ENCODE measurements at regions not wholly inside any gene's neighbourhood (a gene's known extent, or its start where the extent isn't known, plus 50 kb on each side); places are given as distances from the start of the nearest gene placed in this dataset.

DNA sequence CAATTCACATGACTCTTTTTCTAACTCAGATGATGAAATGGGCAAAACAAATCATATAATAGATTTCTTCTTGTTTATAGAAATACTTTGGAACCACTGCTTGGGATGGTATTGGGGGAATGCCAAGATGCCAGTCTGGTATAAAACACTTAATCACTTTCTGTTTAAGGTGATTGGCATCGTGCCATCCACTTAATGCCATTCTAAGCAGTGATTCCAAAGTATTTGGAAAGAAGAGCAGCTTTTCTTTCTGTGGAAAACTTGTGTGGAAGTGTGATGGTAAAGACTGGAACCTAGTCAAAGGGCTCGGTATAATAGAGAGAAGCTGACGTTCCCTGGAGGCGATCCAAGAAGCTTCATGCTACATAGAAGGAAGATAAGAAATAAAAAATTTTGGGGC, 120.6 kb downstream of the TMEM26 start:
- no peak for TF ChIP-seq JUND (IDR thresholded peaks at IDR 0.05; ENCODE audit: low read depth)
- in situ Hi-C loops (cut with HindIII; ENCODE audit: low pct_unique_long_range_greater_than_20kb, low sequenced_read_pairs): no loop called here
- peak in 1 of 2 experiments; percentile 4 for DNase-seq (ENCODE audit: low read depth in 1 of 2, low spot score in 1 of 2)

DNA sequence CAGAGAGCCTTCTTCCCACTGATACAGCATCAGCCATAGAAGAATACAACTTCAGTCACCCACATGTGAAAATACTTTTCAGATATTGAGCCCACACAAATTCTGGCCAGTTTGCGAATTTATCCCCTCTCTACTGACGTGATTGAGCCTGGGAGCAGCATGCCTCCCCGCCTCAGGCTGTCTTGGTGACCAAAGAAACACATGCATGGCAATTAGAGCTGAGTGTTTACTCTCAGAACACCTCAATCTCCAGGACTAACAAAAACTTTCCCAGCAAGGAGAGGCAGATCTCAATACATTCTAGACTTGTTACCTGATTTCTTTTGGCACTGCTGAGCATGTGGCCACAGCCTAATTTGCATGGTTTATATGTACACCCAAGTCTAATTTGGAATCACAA, 122.5 kb downstream of the TMEM26 start:
- DNase-seq (ENCODE audit: low read depth in 1 of 2, low spot score in 1 of 2): peak in 1 of 2 experiments; percentile 25
- TF ChIP-seq JUND (IDR thresholded peaks at IDR 0.05; ENCODE audit: low read depth): no peak
- in situ Hi-C loops (cut with HindIII; ENCODE audit: low pct_unique_long_range_greater_than_20kb, low sequenced_read_pairs): no loop called here

DNA sequence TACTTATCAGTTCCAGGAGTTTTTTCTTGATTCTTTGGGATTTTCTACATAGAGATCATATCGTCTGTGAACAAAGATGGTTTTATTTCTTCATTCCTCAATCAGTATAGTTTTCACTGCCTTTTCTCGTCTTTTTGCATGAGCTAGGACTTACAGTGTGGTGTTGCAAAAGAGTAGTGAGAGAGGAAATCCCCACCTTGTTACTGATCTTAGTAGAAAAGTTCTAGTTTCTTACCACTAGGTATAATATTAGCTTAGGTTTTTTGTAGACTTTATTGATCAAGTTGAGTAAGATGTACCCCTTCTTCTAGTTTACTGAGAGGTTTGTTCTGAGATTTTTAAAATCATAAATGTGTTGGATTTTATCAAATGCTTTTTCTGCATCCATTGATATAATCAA, 123.3 kb downstream of the TMEM26 start:
- no peak for DNase-seq (ENCODE audit: low read depth in 1 of 2, low spot score in 1 of 2)
- in situ Hi-C loops (cut with HindIII; ENCODE audit: low pct_unique_long_range_greater_than_20kb, low sequenced_read_pairs): no loop called here
- no peak for TF ChIP-seq JUND (IDR thresholded peaks at IDR 0.05; ENCODE audit: low read depth)

DNA sequence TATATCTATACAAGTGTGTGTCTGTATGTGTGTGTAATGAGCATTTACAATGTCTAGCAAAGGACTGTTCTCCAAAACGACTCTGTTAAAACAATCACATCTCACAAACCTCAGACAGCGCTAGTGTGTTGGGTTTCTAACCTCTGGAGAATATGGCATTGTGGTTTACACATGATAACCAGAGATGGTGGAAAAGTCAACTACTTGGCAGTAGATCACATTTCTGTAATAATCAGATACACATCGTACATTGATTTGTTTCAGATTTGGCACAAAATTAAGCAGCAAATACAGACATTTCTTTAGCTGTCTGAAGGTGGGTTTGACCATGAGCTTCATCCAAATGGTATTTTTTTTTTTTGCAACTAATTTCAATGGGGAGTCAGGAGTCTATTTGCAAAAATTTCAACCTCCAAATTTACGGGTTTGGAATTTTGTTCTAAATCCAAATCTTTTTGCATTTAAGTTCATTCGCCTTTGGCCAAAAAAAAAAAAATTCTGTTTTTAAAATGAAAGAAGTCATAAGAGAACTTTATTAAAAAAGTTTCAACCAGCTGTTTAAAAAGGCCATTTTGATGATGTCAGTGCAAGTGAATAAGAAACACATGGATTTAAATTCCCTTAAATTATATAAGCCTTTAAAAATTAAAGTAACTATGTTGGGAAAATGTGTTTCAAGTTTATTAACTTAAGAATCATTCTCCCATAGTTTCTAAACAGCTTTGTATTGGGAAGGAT, 127.8 kb downstream of the TMEM26 start:
- no peak for DNase-seq (ENCODE audit: low read depth in 1 of 2, low spot score in 1 of 2)
- in situ Hi-C loops (cut with HindIII; ENCODE audit: low pct_unique_long_range_greater_than_20kb, low sequenced_read_pairs): no loop called here
- TF ChIP-seq JUND (IDR thresholded peaks at IDR 0.05; ENCODE audit: low read depth): no peak

DNA sequence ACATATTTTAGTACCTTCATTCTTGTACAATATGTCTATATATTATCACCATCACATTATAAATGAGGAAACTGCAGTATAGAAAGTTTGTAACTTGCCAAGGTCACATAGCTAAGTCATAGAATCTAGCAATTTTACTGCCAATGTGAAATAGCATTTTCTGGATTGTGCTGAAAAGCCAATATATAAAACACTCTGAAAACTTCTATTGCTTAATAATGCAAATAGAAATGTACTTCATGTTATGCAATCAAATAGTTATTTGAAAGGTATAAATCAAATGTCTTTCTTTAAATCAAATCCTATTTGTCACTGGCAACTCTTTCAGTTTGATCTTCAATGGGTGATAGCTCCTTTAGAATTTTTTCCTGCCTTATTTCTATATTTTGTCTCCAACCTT, 129.5 kb downstream of the TMEM26 start:
- no peak for TF ChIP-seq JUND (IDR thresholded peaks at IDR 0.05; ENCODE audit: low read depth)
- in situ Hi-C loops (cut with HindIII; ENCODE audit: low pct_unique_long_range_greater_than_20kb, low sequenced_read_pairs): no loop called here
- DNase-seq (ENCODE audit: low read depth in 1 of 2, low spot score in 1 of 2): no peak

DNA sequence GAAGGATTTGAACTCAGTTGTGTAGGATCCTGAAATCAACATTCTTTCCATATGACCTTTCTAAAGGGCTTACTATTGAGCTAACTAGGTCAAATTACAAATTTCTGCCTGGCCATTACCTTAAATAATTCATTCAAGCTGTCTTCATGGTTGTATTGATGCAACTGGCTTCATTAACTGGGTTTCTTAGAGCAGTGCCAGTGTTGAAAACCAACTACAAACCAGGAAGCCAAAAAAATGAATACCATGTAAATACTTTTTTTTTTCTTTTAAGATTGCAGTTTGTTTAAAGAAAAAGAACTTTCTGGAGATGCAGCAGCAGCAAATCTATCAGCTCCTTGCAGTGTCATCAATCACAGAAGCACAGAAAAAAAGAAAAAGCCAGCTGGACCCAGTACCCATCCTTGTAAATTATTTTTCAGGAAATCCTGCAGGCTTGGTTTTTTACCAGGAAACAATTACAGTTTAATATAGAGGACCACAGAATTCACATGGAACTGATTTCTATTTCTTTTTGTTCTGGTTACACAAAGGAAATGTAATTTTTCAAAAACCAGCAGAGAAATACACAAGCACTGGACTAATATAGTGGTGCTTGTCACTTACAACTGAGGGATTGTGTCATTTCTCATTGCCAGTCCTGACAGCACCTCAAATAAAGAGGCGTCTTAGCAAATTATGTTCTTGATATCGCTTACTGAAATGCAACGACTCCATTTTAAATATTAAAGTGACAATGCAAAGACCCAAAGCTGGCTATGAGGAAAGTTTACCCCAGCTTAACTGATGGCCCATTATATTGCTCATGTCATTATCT, 131.9 kb downstream of the TMEM26 start:
- no peak for TF ChIP-seq JUND (IDR thresholded peaks at IDR 0.05; ENCODE audit: low read depth)
- in situ Hi-C loops (cut with HindIII; ENCODE audit: low pct_unique_long_range_greater_than_20kb, low sequenced_read_pairs): no loop called here
- no peak for DNase-seq (ENCODE audit: low read depth in 1 of 2, low spot score in 1 of 2)

DNA sequence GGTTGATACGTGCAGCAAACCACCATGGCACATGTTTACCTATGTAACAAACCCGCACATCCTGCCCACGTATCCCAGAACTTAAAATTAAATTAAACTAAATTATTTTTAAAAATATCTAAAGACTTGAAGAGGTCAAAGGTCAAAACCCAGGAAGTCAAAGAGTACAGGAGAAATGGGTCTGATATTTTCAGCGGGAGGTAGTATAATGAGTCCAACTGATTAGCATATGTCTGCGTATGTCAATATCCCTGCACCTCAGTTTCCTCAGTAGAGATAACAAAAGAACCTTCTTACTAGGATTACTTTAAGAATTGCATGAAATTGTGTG, 133.0 kb downstream of the TMEM26 start:
- in situ Hi-C loops (cut with HindIII; ENCODE audit: low pct_unique_long_range_greater_than_20kb, low sequenced_read_pairs): no loop called here
- TF ChIP-seq JUND (IDR thresholded peaks at IDR 0.05; ENCODE audit: low read depth): no peak
- DNase-seq (ENCODE audit: low read depth in 1 of 2, low spot score in 1 of 2): no peak

DNA sequence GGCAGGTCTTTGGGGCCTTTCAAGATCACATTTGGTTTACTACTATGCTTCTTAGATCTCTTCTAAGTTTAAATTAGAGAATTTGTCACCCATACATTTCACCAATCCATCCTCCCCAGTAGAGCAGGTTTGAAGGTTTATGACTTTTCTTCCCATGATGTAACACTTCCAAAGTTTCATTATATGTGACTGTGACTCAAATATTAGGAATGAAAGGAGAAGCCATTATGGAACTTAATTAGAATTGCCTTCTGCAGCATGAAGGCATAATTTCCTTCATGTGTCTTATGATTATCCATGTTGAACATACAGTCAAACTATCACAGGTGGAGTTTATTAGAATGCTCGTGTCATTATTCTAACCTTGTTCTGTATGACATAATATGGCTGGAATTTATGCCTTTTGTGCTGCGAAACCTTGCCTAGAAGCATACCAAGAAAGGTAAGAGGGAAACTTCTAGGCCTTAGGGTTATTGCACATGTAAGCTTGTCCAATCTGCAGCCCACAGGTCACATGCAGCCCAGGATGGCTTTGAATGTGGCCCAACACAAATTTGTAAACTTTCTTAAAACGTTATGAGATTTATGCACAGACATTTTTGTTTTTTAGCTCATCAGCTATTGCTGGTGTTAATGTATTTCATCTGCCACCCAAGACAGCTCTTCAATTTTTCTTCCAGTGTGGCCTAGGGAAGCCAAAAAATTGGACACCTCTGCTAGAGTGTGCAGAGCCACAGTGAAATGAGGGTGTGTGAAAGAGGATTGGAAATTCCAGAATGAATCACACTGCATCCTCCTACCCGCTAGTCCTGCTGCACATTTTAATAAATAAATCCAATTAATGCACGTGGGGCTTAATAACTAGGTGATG, 133.6 kb downstream of the TMEM26 start:
- no peak for TF ChIP-seq JUND (IDR thresholded peaks at IDR 0.05; ENCODE audit: low read depth)
- no peak for DNase-seq (ENCODE audit: low read depth in 1 of 2, low spot score in 1 of 2)
- in situ Hi-C loops (cut with HindIII; ENCODE audit: low pct_unique_long_range_greater_than_20kb, low sequenced_read_pairs): no loop called here

DNA sequence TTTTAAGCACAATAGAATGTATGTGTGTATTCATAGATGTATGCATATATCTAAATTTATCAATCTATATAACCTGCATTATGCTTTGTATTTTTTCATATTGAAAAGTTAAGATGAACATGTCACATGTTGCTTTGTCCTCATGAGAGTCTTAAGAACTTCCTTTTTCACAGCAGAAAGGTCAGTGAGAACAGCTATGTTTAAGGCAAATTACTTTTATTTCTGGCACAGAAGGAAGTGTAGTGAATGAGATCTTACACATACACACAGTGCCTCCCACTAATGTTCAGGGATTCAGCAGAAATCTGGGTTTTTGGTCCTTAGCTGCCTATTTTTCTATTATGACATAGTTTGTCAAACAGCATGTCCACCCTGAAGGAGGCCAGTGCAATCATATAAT, 134.8 kb downstream of the TMEM26 start:
- in situ Hi-C loops (cut with HindIII; ENCODE audit: low pct_unique_long_range_greater_than_20kb, low sequenced_read_pairs): no loop called here
- no peak for DNase-seq (ENCODE audit: low read depth in 1 of 2, low spot score in 1 of 2)
- TF ChIP-seq JUND (IDR thresholded peaks at IDR 0.05; ENCODE audit: low read depth): no peak

DNA sequence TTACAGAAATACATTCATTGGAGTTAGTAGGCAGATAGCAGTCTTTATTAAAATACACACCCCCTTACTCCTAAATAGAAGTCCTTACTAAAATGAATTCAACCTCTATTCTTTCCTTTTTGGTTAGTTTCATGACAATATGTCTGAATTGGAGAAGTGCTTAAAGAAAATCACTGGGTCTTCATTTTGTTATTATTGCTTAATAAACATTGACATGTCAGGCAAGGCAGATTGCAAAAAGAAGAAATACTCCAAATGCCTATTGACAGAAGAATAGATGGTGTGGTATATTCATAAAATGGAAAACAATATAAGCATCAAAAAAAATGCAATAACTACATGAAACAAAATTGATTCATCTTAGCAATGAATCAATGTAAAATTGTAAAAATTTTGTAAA, 135.5 kb downstream of the TMEM26 start:
- no peak for TF ChIP-seq JUND (IDR thresholded peaks at IDR 0.05; ENCODE audit: low read depth)
- DNase-seq (ENCODE audit: low read depth in 1 of 2, low spot score in 1 of 2): no peak
- in situ Hi-C loops (cut with HindIII; ENCODE audit: low pct_unique_long_range_greater_than_20kb, low sequenced_read_pairs): no loop called here

DNA sequence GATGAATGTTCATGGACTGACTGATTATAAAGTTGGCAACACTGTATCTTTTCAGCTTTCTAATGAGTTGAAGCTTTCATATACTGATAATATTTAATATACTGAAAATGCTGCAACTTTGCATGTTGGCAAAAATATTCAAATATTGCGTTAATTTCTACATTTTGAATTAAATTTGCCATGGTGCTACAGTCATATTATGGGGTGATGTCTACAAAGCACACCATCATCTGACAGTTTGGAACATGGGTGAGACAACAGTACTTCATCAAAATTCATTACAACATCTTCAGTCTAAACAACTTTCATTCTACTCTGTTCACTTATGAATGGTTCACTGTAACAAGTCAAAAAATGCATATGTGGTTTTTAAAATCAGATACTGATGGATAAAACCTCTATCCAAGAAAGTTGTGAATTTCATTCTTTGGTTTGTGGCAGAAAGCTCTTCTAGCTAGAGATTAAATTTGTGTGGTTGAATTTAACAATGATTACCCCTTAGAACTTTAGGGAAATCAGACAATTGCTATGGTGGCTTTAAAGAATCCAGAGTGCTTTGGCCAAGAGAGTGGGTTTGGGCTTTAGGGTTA, 136.4 kb downstream of the TMEM26 start:
- no peak for TF ChIP-seq JUND (IDR thresholded peaks at IDR 0.05; ENCODE audit: low read depth)
- no peak for DNase-seq (ENCODE audit: low read depth in 1 of 2, low spot score in 1 of 2)
- in situ Hi-C loops (cut with HindIII; ENCODE audit: low pct_unique_long_range_greater_than_20kb, low sequenced_read_pairs): no loop called here

DNA sequence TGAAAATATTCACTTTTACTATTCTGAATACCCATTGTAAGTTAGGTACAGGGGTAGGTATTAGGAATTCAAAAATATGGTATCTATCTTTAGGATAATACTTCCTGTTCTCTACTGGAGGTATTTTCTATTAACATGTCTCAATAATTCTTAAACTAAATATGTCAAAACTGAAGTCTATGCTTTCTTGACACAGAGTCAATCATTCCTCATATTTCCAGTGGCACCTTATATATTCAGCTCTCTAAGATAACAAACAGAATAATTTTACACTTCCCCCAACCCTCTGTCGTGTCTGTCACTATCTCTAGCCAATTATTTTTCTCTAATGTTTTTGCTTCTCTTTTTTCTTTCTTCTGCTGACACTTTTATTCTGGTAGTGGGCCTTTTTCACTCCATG, 138.9 kb downstream of the TMEM26 start:
- in situ Hi-C loops (cut with HindIII; ENCODE audit: low pct_unique_long_range_greater_than_20kb, low sequenced_read_pairs): no loop called here
- no peak for TF ChIP-seq JUND (IDR thresholded peaks at IDR 0.05; ENCODE audit: low read depth)

More for the DNA sequence above, 138.9 kb downstream of the TMEM26 start:
- DNase-seq (ENCODE audit: low read depth in 1 of 2, low spot score in 1 of 2): no peak

Measured in T47D (cell line).